GM12873 (cell line): ENCODE measurements at regions not wholly inside any gene's neighbourhood (a gene's known extent, or its start where the extent isn't known, plus 50 kb on each side); places are given as distances from the start of the nearest gene placed in this dataset.

Source experiments
- CTCF ChIP-seq: IDR thresholded peaks from 2 replicates; pipeline ENCODE4 v1.5.1; 2012; ENCODE audit warnings: low read depth, mild to moderate bottlenecking, moderate library complexity, low read length, control low read depth; ENCODE audit not compliant: insufficient read depth; ENCODE audit errors: missing control alignments

- TF ChIP-seq CTCF, result no peak
These were observed 697.2 kb downstream of the ETS1 start for GRCh38 chr11:127890030-127890615.

GRCh38 chr11:127888386-127888785 is 699.0 kb downstream of the ETS1 start:
- TF ChIP-seq CTCF, result no peak

GRCh38 chr11:127875131-127875530 is 712.2 kb downstream of the ETS1 start:
- no peak for TF ChIP-seq CTCF

- TF ChIP-seq CTCF, result no peak
These were observed 713.9 kb downstream of the ETS1 start for GRCh38 chr11:127873478-127873877.

GRCh38 chr11:127866109-127866508 is 721.2 kb downstream of the ETS1 start:
- no peak for TF ChIP-seq CTCF

- no peak for TF ChIP-seq CTCF
These were observed 722.5 kb downstream of the ETS1 start for GRCh38 chr11:127864861-127865260.

- TF ChIP-seq CTCF, result no peak
These were observed 725.0 kb downstream of the ETS1 start for GRCh38 chr11:127862406-127862805.
